SK-N-MC (cell line): ENCODE measurements at regions not wholly inside any gene's neighbourhood (a gene's known extent, or its start where the extent isn't known, plus 50 kb on each side); places are given as distances from the start of the nearest gene placed in this dataset.

Experiments used
- EZH2 ChIP-seq: fragments of 200-600 bp; sonication (generic); IDR thresholded peaks from one replicate; pipeline ENCODE4 v1.6.1; 2017; ENCODE audit warnings: antibody characterized with exemption
- FOXP2 ChIP-seq: optimal IDR thresholded peaks from 2 replicates; pipeline ENCODE3; 2011; ENCODE audit warnings: mild to moderate bottlenecking, moderate library complexity; ENCODE audit not compliant: insufficient read depth; ENCODE audit errors: extremely low read length, control extremely low read depth
- POLR2AphosphoS5 ChIP-seq: IDR thresholded peaks from 2 replicates; pipeline ENCODE4 v1.6.1; 2012; ENCODE audit warnings: mild to moderate bottlenecking, low read depth, low read length, borderline replicate concordance

DNA sequence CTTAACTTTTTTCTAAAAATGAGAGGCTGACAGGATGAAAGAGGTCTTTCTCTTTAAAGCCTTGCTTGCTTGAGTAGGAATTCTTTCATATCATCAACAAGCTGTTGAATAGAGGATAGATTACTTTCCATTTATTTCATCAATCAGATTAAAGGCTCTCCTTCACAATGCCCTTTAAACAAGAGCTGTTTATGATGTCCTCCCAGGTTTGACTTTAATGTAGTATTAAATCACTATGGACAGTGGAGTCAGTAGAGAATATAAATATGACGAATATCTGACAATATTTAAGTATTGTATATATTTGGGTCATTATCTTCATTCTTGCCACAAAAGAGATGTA is 282.0 kb downstream of the ISL1 start:
- TF ChIP-seq POLR2AphosphoS5 (no peak), EZH2 (no peak), FOXP2 (no peak)
